Neutrophil (primary cell): ENCODE measurements at regions not wholly inside any gene's neighbourhood (a gene's known extent, or its start where the extent isn't known, plus 50 kb on each side); places are given as distances from the start of the nearest gene placed in this dataset.

Experiments used
- H3K27ac ChIP-seq: fragments of 200-600 bp; sonication (generic); 2 replicates; pipeline ENCODE4 v1.5.1; 2016; ENCODE audit warnings: mild to moderate bottlenecking, moderate library complexity
- H3K27me3 ChIP-seq: fragments of 200-600 bp; sonication (generic); 2 replicates; pipeline ENCODE4 v1.6.0; 2016; ENCODE audit warnings: mild to moderate bottlenecking
- H3K36me3 ChIP-seq: fragments of 200-600 bp; sonication (generic); 2 replicates; pipeline ENCODE4 v1.5.1; 2017
- H3K4me1 ChIP-seq, 2 experiments: fragments of 200-600 bp in 1 of 2; sonication (generic) in 1 of 2; 1 replicate in 1 of 2; 2 replicates in 1 of 2; pipeline versions ENCODE4 v1.5.1 to v1.6.1; 2013 to 2016; ENCODE audit warnings: low read depth in 1 of 2, low read length in 1 of 2, mild to moderate bottlenecking in 1 of 2, moderate library complexity in 1 of 2; ENCODE audit not compliant: control insufficient read depth in 1 of 2, insufficient read depth in 1 of 2
- H3K4me3 ChIP-seq, 2 experiments: fragments of 200-600 bp in 1 of 2; sonication (generic) in 1 of 2; 1 replicate in 1 of 2; 2 replicates in 1 of 2; pipeline ENCODE4 v1.5.1; 2013 to 2016; ENCODE audit warnings: low read depth in 1 of 2, low read length in 1 of 2, mild to moderate bottlenecking in 1 of 2, moderate library complexity in 1 of 2
- H3K9me3 ChIP-seq: fragments of 200-600 bp; sonication (generic); 2 replicates; pipeline ENCODE4 v1.5.1; 2016
- CTCF ChIP-seq: fragments of 200-600 bp; sonication (generic); IDR thresholded peaks from 2 replicates; pipeline ENCODE4 v1.5.1; 2016; ENCODE audit warnings: antibody characterized with exemption

GRCh38 chr1:214154596-214155292 lies 126.2 kb upstream of the SMYD2 start:
- Histone ChIP-seq H3K4me3 (no peak overlapping the region), H3K27ac (no peak overlapping the region), H3K36me3 (no peaks in the 10 kb centered on the region), H3K27me3 (no peaks in the 10 kb centered on the region), H3K9me3 (no peaks in the 10 kb centered on the region), H3K4me1 (no peaks in the 10 kb centered on the region)
- TF ChIP-seq CTCF, result no peak

DNA sequence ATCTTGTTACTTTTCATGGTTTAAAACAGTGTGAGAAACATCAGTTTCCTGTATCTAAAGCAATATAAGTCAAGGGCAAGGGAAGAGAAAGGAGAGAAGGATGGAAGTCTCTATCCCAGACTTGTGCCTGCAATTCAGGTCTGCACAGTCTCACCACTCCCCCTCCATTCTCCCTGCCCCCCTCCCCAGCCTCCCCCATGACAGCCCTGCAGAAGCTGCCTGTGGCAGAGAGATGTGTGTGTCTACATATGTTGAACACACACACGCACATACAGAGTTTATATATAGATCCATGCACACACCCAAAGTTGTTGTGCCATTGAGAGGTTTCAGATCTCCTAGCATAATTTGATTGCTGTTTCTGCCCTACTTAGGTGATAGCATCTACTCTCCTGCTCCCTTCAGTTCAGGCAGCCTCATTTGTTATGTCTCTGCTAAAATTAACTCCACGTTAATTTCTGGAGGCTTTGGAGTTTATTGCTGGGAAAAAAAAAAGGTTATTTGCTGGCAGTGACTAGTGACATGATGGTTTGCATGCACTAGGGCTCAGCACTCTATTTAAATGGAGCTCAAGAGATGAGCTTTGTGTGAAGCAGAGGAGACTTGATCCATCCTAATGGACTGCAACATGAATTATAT lies 124.9 kb upstream of the SMYD2 start:
- Histone ChIP-seq H3K36me3 (no peaks in the 10 kb centered on the region), H3K27ac (no peak overlapping the region), H3K9me3 (no peaks in the 10 kb centered on the region), H3K4me1 (no peaks in the 10 kb centered on the region), H3K4me3 (no peak overlapping the region), H3K27me3 (no peaks in the 10 kb centered on the region)
- no peak for TF ChIP-seq CTCF

GRCh38 chr1:214164173-214164572 lies 116.8 kb upstream of the SMYD2 start:
- H3K4me1 ChIP-seq, result no peaks in the 10 kb centered on the region
- H3K9me3 ChIP-seq, result no peaks in the 10 kb centered on the region
- H3K27me3 ChIP-seq, result no peaks in the 10 kb centered on the region
- no peak for TF ChIP-seq CTCF
- no peak overlapping the region for H3K4me3 ChIP-seq
- H3K27ac ChIP-seq, result no peak overlapping the region
- H3K36me3 ChIP-seq, result no peaks in the 10 kb centered on the region

- Histone ChIP-seq H3K27me3 (no peaks in the 10 kb centered on the region), H3K4me1 (no peaks in the 10 kb centered on the region), H3K27ac (no peak overlapping the region), H3K4me3 (no peak overlapping the region), H3K9me3 (no peaks in the 10 kb centered on the region), H3K36me3 (no peaks in the 10 kb centered on the region)
- no peak for TF ChIP-seq CTCF
Measured at GRCh38 chr1:214165850-214166374, 115.0 kb upstream of the SMYD2 start.

GRCh38 chr1:214174508-214175199 lies 106.3 kb upstream of the SMYD2 start:
- no peak for TF ChIP-seq CTCF
- Histone ChIP-seq H3K9me3 (no peaks in the 10 kb centered on the region), H3K4me1 (no peaks in the 10 kb centered on the region)

More at GRCh38 chr1:214174508-214175199, 106.3 kb upstream of the SMYD2 start:
- H3K27me3 ChIP-seq, result no peaks in the 10 kb centered on the region
- no peaks in the 10 kb centered on the region for H3K36me3 ChIP-seq
- no peak overlapping the region for H3K27ac ChIP-seq
- H3K4me3 ChIP-seq, result no peak overlapping the region
